Uterus (tissue), 3 donors: ENCODE measurements at regions not wholly inside any gene's neighbourhood (a gene's known extent, or its start where the extent isn't known, plus 50 kb on each side); places are given as distances from the start of the nearest gene placed in this dataset.

Experiments
- DNase-seq, 2 donors: peaks; one replicate each; pipeline ENCODE4 v3.0.0-alpha.2; 2019 to 2020
- H3K27ac ChIP-seq, 2 donors: fragments of 200-600 bp; sonication (generic); 1 replicate in 1 of 2; 2 replicates in 1 of 2; pipeline ENCODE4 v1.5.1; 2016 to 2018
- H3K27me3 ChIP-seq, 2 donors: fragments of 200-600 bp; sonication (generic); one replicate each; pipeline ENCODE4 v1.5.1; 2018 to 2019; ENCODE audit warnings: control low read depth in 1 of 2
- H3K36me3 ChIP-seq, 2 donors: fragments of 200-600 bp; sonication (generic); one replicate each; pipeline ENCODE4 v1.5.1; 2019; ENCODE audit warnings: control low read depth in 1 of 2
- H3K4me1 ChIP-seq, 2 donors: fragments of 200-600 bp; sonication (generic); one replicate each; pipeline ENCODE4 v1.5.1; 2018 to 2019; ENCODE audit warnings: control low read depth in 1 of 2
- H3K4me3 ChIP-seq, 2 donors: fragments of 200-600 bp; sonication (generic); 1 replicate in 1 of 2; 2 replicates in 1 of 2; pipeline ENCODE4 v1.5.1; 2018 to 2019; ENCODE audit warnings: mild to moderate bottlenecking in 1 of 2
- H3K9me3 ChIP-seq, 2 donors: fragments of 200-600 bp; sonication (generic); one replicate each; pipeline ENCODE4 v1.5.1; 2019; ENCODE audit warnings: control low read depth in 1 of 2
- POLR2A ChIP-seq, 2 donors: fragments of 450-650 bp; IDR thresholded peaks; one replicate each; pipeline ENCODE4 v1.6.1; 2016; ENCODE audit warnings: antibody characterized with exemption in 2 of 2, mild to moderate bottlenecking in 1 of 2, moderate library complexity in 1 of 2
- intact Hi-C: fragments of 100-400 bp; cut with DNase I; formaldehyde crosslinking; loops from one replicate; pipeline ENCODE4 v1.15.1; 2023; ENCODE audit warnings: low total_unique reads
- TF ChIP-seq, protein P1 (sequence below), 4 experiments: fragments of 200-600 bp in 2 of 4; fragments of 450-650 bp in 2 of 4; sonication (generic) in 2 of 4; IDR thresholded peaks; one replicate each; pipeline ENCODE4 v1.5.1; 2016 to 2019; ENCODE audit warnings: antibody characterized with exemption in 4 of 4, mild to moderate bottlenecking in 2 of 4, moderate library complexity in 1 of 4
- donor health status: DM: yes; HTN: yes; CAD: no.

DNA sequence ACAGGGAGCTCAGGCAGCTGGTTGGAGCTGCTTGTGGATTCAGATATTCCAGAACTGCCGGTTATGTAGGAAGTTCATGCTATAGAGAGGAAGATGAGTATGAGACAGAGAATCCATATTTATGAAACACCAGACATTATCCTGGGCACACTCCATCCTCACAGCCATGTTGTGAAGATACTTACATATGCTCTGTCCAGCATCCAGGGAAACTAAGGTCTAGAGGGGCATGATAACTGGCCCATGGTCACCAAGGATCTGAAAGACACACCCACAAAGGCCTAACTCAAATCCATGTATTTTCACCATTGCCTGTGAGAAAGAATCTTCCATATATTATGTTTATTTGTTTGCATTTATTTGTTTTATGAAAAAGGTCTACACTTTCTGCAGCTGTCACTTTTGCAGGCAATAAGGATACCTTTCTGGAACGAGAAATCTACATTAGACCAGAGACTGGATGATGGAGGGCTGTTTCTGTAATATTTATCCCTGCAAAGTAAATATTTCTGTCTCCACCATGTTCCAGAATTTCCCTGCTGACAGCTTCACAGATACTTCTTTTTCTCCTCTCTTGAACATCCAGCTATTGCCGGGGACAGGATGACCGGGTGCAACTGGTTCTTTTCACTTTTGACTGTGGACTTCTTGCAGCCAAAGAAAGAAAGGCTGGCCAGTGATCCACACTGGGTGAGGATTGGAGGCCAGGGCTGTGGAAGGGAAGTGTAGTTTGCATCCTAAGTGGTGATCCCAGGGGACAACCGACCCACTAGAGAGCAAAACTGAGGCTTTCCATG is 145.9 kb upstream of the NAV2 start:
- no peaks in the 10 kb centered on the region for H3K9me3 ChIP-seq
- H3K27me3 ChIP-seq: no peaks in the 10 kb centered on the region
- H3K27ac ChIP-seq: peak overlapping the region in 1 of 2 donors; percentile 13
- TF ChIP-seq, protein P1, sequence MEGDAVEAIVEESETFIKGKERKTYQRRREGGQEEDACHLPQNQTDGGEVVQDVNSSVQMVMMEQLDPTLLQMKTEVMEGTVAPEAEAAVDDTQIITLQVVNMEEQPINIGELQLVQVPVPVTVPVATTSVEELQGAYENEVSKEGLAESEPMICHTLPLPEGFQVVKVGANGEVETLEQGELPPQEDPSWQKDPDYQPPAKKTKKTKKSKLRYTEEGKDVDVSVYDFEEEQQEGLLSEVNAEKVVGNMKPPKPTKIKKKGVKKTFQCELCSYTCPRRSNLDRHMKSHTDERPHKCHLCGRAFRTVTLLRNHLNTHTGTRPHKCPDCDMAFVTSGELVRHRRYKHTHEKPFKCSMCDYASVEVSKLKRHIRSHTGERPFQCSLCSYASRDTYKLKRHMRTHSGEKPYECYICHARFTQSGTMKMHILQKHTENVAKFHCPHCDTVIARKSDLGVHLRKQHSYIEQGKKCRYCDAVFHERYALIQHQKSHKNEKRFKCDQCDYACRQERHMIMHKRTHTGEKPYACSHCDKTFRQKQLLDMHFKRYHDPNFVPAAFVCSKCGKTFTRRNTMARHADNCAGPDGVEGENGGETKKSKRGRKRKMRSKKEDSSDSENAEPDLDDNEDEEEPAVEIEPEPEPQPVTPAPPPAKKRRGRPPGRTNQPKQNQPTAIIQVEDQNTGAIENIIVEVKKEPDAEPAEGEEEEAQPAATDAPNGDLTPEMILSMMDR (IDR thresholded peaks at IDR 0.05): no peak
- TF ChIP-seq POLR2A (IDR thresholded peaks at IDR 0.05): no peak
- H3K4me1 ChIP-seq: no peaks in the 10 kb centered on the region
- H3K4me3 ChIP-seq: no peak overlapping the region
- no peaks in the 10 kb centered on the region for H3K36me3 ChIP-seq
- DNase-seq: no peak
- intact Hi-C loops: no loop called here

DNA sequence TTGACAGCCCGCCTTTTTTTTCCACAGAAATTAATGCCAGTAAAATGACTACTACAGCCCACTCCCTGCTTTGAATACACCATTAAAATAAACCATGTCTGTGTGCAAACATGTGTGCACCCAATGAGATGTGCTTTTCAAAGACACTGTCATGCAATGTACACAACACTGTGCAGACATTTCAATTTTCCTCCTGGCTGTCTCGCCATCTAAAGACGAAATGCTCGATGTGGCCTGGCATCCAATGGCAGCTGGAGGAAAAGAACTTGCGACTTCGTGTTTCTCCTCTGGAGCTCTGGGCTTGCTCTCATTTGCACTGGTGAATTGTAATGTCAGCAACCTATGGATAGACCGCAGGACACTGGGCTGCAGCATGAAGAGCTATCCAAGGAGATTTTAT is 147.0 kb upstream of the NAV2 start:
- intact Hi-C loops: loop anchor here (2.0 kb wide), 1 partner anchor 337 kb away; no protein-coding TSS in a partner anchor
- Histone ChIP-seq H3K4me1 (no peaks in the 10 kb centered on the region), H3K36me3 (no peaks in the 10 kb centered on the region), H3K27me3 (no peaks in the 10 kb centered on the region), H3K4me3 (no peak overlapping the region), H3K9me3 (no peaks in the 10 kb centered on the region), H3K27ac (no peak overlapping the region)
- TF ChIP-seq POLR2A (IDR thresholded peaks at IDR 0.05): no peak
- TF ChIP-seq, protein P1 (IDR thresholded peaks at IDR 0.05): no peak
- no peak for DNase-seq

DNA sequence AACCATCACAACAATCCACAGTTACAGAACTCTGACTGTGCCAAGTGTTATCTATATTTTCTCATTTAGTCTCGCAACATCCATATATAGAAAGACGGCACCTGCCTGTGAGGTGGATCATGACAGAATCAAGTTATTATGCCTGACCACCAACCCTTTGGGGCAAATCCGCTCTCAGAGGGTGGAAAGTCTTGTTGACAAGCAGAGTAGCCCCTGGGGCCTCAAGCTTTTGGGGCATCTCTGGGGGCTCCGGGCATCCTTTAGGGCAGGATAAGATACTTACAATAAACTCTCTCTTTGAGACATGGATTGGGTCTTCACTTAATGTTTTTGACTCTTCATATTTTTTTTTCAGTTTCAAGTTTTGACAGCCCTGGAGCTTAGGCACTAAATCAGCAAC is 150.5 kb upstream of the NAV2 start:
- Histone ChIP-seq H3K9me3 (no peaks in the 10 kb centered on the region), H3K36me3 (no peaks in the 10 kb centered on the region), H3K4me1 (no peaks in the 10 kb centered on the region), H3K27ac (no peak overlapping the region), H3K27me3 (no peaks in the 10 kb centered on the region), H3K4me3 (no peak overlapping the region)
- DNase-seq: no peak
- intact Hi-C loops: loop anchor here (5.0 kb wide), 1 partner anchor 180 kb away; no protein-coding TSS in a partner anchor
- TF ChIP-seq, protein P1 (IDR thresholded peaks at IDR 0.05): no peak
- TF ChIP-seq POLR2A (IDR thresholded peaks at IDR 0.05): no peak

DNA sequence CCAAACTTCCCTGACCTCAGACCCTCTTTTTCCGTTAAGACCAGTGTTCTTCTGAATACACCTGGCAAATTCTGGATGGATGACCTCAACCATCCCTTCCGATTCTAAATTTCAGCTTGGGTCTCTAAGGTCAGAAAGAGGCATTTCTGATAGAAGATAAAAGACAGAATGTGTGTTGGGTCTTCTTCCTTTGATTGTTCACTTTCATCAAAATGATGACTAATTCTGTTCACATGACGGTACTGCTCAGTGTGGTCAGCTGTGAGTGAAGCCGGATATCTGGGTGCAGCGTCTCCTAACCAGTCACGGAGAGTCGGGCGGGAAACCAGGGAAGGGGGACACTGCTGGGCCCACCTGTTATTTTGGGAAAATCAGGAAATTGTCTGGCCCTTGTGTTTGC is 151.6 kb upstream of the NAV2 start:
- Histone ChIP-seq H3K4me1 (no peaks in the 10 kb centered on the region), H3K36me3 (no peaks in the 10 kb centered on the region), H3K27ac (no peak overlapping the region), H3K27me3 (no peaks in the 10 kb centered on the region), H3K4me3 (no peak overlapping the region), H3K9me3 (no peaks in the 10 kb centered on the region)
- intact Hi-C loops: loop anchor here (5.0 kb wide), 1 partner anchor 181 kb away; no protein-coding TSS in a partner anchor
- no peak for DNase-seq
- TF ChIP-seq POLR2A (IDR thresholded peaks at IDR 0.05): no peak

DNA sequence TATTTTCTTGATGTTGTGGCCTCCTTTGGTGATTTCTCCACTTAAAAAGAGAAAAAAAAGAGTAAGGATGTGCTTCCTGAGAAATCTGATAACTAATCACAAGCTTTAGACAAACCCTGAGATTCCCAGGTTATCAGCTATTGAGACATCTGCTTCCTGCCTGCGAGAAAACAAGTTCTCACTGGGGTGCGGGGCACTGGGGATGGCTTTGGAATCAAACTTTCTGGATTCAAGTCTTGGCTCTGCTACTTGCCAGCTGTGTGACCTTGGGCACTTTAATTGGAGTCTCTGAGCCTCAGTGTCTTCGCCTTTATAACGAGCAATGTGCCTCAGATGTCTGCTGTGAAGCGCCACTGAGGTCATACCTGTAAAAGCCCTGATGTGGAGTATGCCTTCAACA is 152.5 kb upstream of the NAV2 start:
- DNase-seq: no peak
- no peaks in the 10 kb centered on the region for H3K27me3 ChIP-seq
- no peaks in the 10 kb centered on the region for H3K36me3 ChIP-seq
- no peaks in the 10 kb centered on the region for H3K4me1 ChIP-seq
- TF ChIP-seq POLR2A (IDR thresholded peaks at IDR 0.05): no peak
- TF ChIP-seq, protein P1 (IDR thresholded peaks at IDR 0.05): no peak
- H3K27ac ChIP-seq: no peak overlapping the region
- H3K9me3 ChIP-seq: no peaks in the 10 kb centered on the region
- intact Hi-C loops: loop anchor here (5.0 kb wide), 1 partner anchor 182 kb away; no protein-coding TSS in a partner anchor
- H3K4me3 ChIP-seq: no peak overlapping the region
